ENCODE measurements at regions not wholly inside any gene's neighbourhood (a gene's known extent, or its start where the extent isn't known, plus 50 kb on each side); places are given as distances from the start of the nearest gene placed in this dataset.
A peak's percentile ranks its signal among the peaks of the same experiment; 100 is the strongest.
"Not testable (repeated sequence)": the region's sequence is repeated elsewhere in the genome, so short reads cannot be mapped to it uniquely, and the experiment has no call there.

DNA sequence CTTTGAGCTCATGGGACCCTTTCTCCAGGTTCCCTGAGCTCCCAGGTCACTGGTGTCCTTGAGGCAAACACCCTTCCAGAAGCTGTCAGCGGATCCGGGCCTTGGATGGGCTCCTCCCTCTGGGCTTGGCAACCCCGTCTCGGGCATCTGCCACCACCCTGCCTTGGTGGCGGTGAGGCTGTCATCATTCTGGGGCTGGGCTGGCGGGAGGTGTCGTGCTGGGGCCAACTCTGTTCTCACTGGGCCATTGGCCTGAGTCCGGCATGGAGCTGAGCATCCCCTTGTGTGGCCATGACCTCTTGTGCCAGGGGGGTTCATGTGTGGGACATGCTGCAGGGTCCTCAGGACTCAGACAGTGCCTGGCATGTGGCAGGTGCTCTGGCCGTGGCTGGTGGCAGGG lies 197.6 kb downstream of the LAT start:
- no peak overlapping the region for H3K27ac ChIP-seq
- peak in 1 of 2 donors; percentile 47 for DNase-seq
- WGBS, 2 donors: 90% methylated on average over 5 of the region's 9 CpGs; no CpG with 5 or more reads in 1 of the 2 donors

DNA sequence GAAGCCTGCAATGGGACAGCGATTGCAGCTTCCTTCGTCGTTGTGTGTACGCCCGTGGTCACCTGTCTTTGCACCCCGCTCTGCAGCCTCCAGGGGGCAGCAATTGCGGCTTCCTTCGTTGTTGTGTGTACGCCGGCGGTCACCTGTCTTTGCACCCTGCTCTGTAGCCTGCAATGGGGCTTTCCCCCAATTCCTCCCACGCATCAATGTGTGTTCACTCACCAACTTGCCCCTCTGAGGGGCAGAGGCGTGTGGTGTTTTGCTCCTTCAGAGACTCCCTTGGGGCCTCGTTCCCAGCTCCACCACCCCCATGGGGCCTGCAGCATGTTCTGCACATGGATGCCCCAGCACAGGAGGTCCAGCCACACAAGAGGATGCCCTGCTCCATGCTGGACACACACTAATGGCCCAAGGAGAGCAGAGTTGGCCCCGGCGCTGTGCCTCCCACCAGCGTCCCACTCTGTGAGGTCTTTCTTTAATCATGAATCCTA lies 197.1 kb downstream of the LAT start:
- 83 to 89% methylated on average over 15 to 17 of the region's 17 CpGs for WGBS, 2 donors
- H3K9me3 ChIP-seq; H3K4me3 ChIP-seq; ATAC-seq (ENCODE audit: low FRiP score in 2 of 2); H3K36me3 ChIP-seq; H3K27me3 ChIP-seq; H3K27ac ChIP-seq: not testable (repeated sequence)
- peaks cover 0 to 19% (median 13%) of the 10 kb centered on the region in 4 donors for H3K4me1 ChIP-seq
- DNase-seq: peak in 1 of 2 donors; percentile 58

More for the DNA sequence above, 197.6 kb downstream of the LAT start:
- no peaks in the 10 kb centered on the region for H3K9me3 ChIP-seq
- TF ChIP-seq POLR2AphosphoS5 (IDR thresholded peaks at IDR 0.05) (no peak), POLR2A (IDR thresholded peaks at IDR 0.05) (no peak), EP300 (IDR thresholded peaks at IDR 0.05) (no peak)
- TF ChIP-seq, protein P1, sequence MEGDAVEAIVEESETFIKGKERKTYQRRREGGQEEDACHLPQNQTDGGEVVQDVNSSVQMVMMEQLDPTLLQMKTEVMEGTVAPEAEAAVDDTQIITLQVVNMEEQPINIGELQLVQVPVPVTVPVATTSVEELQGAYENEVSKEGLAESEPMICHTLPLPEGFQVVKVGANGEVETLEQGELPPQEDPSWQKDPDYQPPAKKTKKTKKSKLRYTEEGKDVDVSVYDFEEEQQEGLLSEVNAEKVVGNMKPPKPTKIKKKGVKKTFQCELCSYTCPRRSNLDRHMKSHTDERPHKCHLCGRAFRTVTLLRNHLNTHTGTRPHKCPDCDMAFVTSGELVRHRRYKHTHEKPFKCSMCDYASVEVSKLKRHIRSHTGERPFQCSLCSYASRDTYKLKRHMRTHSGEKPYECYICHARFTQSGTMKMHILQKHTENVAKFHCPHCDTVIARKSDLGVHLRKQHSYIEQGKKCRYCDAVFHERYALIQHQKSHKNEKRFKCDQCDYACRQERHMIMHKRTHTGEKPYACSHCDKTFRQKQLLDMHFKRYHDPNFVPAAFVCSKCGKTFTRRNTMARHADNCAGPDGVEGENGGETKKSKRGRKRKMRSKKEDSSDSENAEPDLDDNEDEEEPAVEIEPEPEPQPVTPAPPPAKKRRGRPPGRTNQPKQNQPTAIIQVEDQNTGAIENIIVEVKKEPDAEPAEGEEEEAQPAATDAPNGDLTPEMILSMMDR (IDR thresholded peaks at IDR 0.05): no peak
- H3K27me3 ChIP-seq: no peaks in the 10 kb centered on the region
- peaks cover 0 to 15% (median 11%) of the 10 kb centered on the region in 4 donors for H3K4me1 ChIP-seq
- no peaks in the 10 kb centered on the region for H3K36me3 ChIP-seq
- no peak for ATAC-seq (ENCODE audit: low FRiP score in 2 of 2)
- no peak overlapping the region for H3K4me3 ChIP-seq

DNA sequence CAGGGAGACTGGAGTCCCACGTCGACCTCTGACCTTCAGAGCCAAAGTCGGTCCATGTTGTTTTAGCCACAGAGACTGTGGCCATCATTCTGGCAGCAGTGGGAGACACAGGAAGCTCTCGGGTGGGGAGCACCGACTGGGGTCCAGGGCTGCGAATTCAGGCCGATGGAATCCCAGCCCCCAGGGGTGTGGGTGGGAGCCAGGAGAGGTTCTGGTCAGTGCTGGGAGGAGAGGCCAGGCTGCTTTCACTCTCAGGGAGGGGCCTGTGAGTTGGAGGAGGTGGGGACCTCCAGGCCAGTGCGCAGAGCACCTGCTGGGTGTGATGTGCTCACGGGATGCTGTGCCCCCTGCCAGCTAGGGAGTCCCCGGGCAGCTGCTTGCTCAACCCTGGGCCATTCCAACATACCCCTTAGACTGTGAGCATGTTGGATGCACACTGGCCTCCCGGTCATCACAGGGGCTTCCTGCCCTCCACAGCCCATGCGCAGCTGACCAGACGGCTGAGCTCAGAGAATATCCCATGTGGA lies 196.5 kb downstream of the LAT start:
- not testable (repeated sequence) for H3K4me3 ChIP-seq; H3K27me3 ChIP-seq; H3K9me3 ChIP-seq; H3K27ac ChIP-seq; H3K36me3 ChIP-seq; ATAC-seq (ENCODE audit: low FRiP score in 2 of 2)
- peaks cover 0 to 19% (median 13%) of the 10 kb centered on the region in 4 donors for H3K4me1 ChIP-seq
- WGBS, 2 donors: 94 to 96% methylated on average over 8 to 13 of the region's 13 CpGs
- peak in 1 of 2 donors; percentile 50 for DNase-seq

DNA sequence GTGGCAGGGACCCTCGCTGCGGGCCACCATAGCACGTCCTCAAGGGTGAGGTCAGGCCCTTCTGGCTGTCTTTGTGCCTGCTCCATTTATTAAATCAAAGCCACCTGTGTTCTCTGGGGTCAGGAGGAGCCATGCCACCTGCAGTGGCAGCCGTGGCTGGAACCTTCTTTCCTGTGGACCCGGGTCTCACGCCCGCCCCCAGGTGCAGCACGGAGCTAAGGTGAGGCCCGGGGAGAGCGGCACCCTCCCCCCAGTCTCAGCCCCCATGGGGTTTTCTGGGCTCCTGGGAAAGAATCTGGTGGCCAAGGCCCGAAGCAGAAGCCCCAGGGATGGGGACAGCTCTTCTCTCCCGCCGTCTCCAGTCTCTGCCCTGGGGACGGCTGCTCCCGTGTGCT lies 195.4 kb downstream of the LAT start:
- H3K27me3 ChIP-seq; H3K4me3 ChIP-seq; H3K36me3 ChIP-seq; ATAC-seq (ENCODE audit: low FRiP score in 2 of 2); H3K9me3 ChIP-seq; H3K27ac ChIP-seq: not testable (repeated sequence)
- 94% methylated on average over 12 of the region's 15 CpGs; no CpG with 5 or more reads in 1 of the 2 donors for WGBS, 2 donors
- DNase-seq: peak in 1 of 2 donors; percentile 77
- H3K4me1 ChIP-seq: peaks cover 0 to 13% (median 9%) of the 10 kb centered on the region in 4 donors

DNA sequence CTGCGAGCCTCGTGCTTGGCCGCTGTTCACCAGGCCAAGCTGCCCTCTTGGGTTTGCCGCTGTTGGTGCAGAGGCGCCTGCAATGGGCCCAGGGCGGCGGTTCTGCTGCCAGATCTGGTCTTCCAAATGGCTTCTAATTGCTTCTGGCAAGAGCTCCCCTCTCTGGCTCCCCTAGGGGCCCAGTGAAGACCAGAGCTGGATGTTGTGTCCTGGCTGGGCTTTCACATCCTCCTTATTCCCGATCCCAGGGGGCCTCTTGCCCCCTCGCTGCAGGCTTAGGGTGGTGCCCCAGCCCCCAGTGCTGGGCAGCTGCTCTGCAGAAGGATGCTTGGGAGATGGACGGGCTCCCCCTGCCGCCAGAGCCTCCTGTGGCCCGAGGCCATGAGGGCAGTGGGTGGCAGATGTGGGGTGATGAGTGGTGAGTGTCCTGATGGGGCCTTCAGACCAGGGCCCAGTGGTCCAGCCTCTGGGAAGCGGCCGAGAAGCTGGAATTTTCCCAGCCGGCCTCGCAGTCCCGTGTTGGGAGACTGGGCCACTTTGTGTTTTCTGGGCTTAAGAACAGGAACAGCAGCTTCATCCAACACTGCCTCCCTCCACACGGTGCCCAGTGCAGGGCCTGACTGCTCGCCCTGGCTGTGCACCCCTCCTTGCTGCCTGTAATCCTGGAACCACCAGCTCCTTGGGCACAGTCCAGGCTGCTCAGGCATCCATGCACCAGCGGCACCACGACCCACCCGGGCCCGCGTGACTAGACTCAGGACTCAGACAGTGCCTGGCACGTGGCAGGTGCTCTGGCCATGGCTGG lies 194.8 kb downstream of the LAT start:
- not testable (repeated sequence) for H3K36me3 ChIP-seq; H3K27me3 ChIP-seq; ATAC-seq (ENCODE audit: low FRiP score in 2 of 2); H3K9me3 ChIP-seq; H3K4me3 ChIP-seq
- Histone ChIP-seq H3K4me1 (peaks cover 0 to 10% (median 7%) of the 10 kb centered on the region in 4 donors), H3K27ac (peak overlapping the region in 3 of 4 donors; percentile 35 to 44 (median 42))
- 84 to 87% methylated on average over 3 to 18 of the region's 25 CpGs for WGBS, 2 donors
- peak in 1 of 2 donors; percentile 77 for DNase-seq

DNA sequence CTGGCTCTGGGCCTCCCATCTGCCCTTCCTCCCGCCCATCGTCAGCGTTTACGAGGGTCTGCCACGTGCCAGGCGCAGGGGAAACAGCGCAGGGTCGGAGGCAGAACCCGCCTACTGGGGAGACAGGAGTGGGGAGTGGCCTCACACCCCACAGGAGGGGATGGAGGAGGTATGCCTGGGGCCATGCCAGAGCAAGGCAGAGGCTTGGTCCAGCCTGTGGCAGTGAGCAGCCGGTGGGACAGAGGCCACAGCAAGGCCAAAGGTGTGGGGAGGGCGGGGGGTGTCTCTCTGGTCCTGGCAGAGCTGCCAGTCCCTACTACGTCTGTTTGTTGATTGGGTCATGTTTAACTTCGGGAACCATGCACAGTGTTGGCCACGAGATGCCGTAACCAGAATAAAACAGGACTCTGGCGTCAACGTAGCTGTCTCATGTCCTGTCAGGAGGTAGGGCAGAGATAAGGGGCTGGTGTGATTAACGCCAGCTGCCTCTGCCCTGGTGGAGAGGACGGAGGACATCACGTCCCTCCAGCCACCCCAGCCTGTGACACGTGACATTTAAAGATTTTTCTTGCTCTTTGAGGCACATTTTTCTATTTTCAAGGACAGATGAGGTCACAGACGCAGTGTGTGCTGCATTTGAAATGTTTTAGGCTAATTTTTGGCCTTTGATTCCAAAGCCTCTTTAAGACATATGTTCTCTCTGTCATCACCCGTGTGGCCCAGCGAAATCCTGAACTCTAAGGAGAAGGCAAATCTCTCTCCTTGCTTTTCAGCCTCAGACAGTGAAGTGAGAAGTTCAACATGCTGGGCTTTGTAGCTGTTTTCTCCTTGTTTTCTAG lies 193.3 kb downstream of the LAT start:
- ATAC-seq (ENCODE audit: low FRiP score in 2 of 2) (peak; percentile 65 to 71), DNase-seq (peak in 1 of 2 donors; percentile 37)
- H3K36me3 ChIP-seq, H3K9me3 ChIP-seq, H3K27me3 ChIP-seq, H3K4me3 ChIP-seq: not testable (repeated sequence)
- 49 to 51% methylated on average over 7 to 21 of the region's 24 CpGs for WGBS, 2 donors
- TF ChIP-seq POLR2AphosphoS5 (IDR thresholded peaks at IDR 0.05) (peak; percentile 74 to 80), EP300 (IDR thresholded peaks at IDR 0.05) (peak in 1 of 4 donors; percentile 73)
- H3K27ac ChIP-seq: peak overlapping the region in 2 of 4 donors; percentile 23 to 63
- H3K4me1 ChIP-seq: peaks cover 0 to 10% (median 3%) of the 10 kb centered on the region in 4 donors

DNA sequence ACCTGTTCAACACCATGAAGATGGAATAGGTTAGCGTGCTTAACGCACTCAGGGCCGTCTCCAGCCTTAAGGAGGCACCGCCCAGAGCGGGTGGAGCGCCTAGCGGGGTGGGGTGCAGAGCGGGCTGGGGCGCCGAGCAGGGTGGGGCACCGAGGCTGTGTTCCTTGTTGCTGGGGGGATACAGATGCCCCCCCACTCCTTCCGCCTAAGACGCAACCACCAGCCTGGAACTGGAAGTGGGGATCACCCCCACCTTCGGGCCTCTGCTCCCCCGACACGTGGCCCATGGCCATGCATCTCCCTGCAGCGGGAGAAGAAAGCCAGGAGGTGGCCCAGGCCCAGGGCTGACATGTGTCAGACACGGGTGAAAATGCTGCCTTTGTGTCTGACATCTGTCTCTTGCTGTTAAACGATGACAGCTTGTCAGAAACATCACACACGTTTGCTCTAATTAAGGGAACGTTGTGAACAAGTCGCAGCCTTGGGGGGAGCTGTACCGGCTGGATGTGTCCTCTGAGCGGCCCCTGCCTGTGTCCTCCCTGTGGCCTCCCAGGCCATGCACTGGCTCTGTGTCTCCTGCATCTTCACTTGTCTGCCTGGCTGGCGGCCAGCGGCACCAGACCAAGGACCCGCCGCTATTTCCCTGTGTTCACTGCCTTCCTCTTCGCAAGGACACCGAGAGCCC lies 192.5 kb downstream of the LAT start:
- peak in 1 of 2 donors; percentile 83 for DNase-seq
- not testable (repeated sequence) for H3K9me3 ChIP-seq, H3K36me3 ChIP-seq, H3K4me3 ChIP-seq, H3K27me3 ChIP-seq
- peak overlapping the region in 2 of 4 donors; percentile 23 to 63 for H3K27ac ChIP-seq
- peaks cover 0 to 10% (median 3%) of the 10 kb centered on the region in 4 donors for H3K4me1 ChIP-seq
- peak; percentile 1 to 25 for ATAC-seq (ENCODE audit: low FRiP score in 2 of 2)
- WGBS, 2 donors: 72% methylated on average over 28 of the region's 30 CpGs; no CpG with 5 or more reads in 1 of the 2 donors

DNA sequence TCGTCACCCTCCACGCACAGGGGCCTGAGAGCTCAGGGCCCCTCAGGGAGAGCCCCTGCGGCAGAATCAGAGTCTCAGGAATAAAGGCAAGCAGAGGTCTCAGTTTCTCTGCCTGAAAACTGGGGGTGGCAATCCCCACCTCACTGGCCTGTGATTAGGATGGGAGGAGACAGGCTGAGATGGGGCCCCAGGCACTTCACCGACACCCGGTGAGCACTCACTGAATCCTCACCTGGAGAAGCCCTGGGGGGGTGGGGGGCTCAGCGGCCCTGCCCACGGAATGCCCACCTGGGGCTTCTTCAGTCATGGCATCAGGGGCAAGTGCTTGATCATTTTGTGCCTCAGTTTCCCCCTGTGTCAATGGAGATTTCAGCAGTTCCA lies 192.0 kb downstream of the LAT start:
- H3K27me3 ChIP-seq; H3K27ac ChIP-seq; ATAC-seq (ENCODE audit: low FRiP score in 2 of 2); H3K36me3 ChIP-seq; DNase-seq; H3K9me3 ChIP-seq; H3K4me3 ChIP-seq: not testable (repeated sequence)
- 100% methylated on average over 5 of the region's 7 CpGs; no CpG with 5 or more reads in 1 of the 2 donors for WGBS, 2 donors
- H3K4me1 ChIP-seq: peaks cover 0 to 10% (median 3%) of the 10 kb centered on the region in 4 donors

DNA sequence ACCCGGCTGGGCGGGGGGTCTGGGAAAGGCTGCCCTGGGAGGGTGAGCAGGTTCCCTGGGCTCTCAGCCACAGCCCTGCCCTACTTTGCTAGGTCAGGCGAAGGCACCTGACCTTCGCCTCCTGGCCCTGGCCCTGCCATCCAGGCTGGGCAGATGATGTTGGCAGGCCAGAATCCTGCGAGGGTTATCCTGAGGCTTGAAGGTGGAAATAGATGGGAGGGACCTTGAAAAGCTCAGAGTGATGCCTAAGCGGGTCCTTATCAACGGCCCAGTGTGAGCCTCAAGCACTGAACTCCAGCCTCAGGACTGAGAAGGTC lies 191.3 kb downstream of the LAT start:
- H3K27ac ChIP-seq; ATAC-seq (ENCODE audit: low FRiP score in 2 of 2); H3K9me3 ChIP-seq; H3K27me3 ChIP-seq; H3K4me3 ChIP-seq; H3K36me3 ChIP-seq: not testable (repeated sequence)
- WGBS, 2 donors: 70 to 88% methylated on average over 4 to 7 of the region's 7 CpGs
- peaks cover 0 to 10% (median 3%) of the 10 kb centered on the region in 4 donors for H3K4me1 ChIP-seq
- peak in 1 of 2 donors; percentile 53 for DNase-seq

DNA sequence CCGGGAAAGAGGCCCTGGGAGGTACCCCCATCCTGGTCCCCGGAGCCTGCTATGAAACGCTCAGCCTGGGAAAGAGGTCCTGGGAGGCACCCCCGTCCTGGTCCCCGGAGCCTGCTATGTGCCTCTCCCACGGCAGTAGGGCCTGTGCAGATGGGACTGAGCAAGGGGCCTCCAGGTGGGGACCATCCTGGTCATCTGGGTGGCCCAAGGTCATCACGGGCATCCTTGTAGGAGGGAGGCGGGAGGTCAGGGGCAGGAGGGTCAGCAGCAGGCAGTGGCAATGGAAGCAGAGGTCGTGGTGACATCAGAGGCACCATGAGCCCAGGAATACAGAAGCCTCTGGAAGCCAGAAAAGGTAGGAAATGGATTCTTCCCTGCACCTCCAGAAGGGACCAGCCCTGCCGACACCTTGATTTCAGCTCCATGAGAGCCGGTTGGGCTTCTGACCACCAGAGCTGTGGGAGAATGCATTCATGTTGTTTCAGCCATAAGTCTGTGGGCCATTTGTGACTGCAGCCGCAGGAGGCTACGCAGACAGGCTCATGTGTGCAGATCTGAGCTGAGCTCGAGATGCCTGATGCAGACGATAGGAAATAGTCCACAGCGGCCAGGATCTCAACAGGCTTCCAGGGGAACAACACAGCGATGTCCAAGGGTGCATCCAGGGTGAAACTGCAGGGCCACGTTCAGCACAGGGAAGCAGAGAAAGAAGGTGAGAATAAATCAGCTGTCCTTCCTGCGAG lies 190.7 kb downstream of the LAT start:
- not testable (repeated sequence) for DNase-seq; H3K9me3 ChIP-seq; H3K27me3 ChIP-seq; ATAC-seq (ENCODE audit: low FRiP score in 2 of 2); H3K36me3 ChIP-seq; H3K4me3 ChIP-seq; H3K27ac ChIP-seq
- 90 to 95% methylated on average over 8 to 12 of the region's 19 CpGs for whole genome bisulfite sequencing, 2 donors
- peaks cover 0 to 10% (median 3%) of the 10 kb centered on the region in 4 donors for H3K4me1 ChIP-seq
